ENCODE measurements at regions not wholly inside any gene's neighbourhood (a gene's known extent, or its start where the extent isn't known, plus 50 kb on each side); places are given as distances from the start of the nearest gene placed in this dataset.

GRCh38 chr4:174156239-174156826, 127.1 kb downstream of the FBXO8 start:
- no peak overlapping the region for H3K4me3 ChIP-seq (ENCODE audit: insufficient read depth, low read length)
- H3K79me2 ChIP-seq (ENCODE audit: insufficient read depth, low read length), result no peaks in the 10 kb centered on the region
- H3K4me2 ChIP-seq (ENCODE audit: insufficient read depth, low read length), result peak overlapping the region; percentile 37
- no peak overlapping the region for H2AFZ ChIP-seq (ENCODE audit: low read length)
- no peaks in the 10 kb centered on the region for H3K9me3 ChIP-seq (ENCODE audit: low read depth, low read length)
- H3K36me3 ChIP-seq (ENCODE audit: insufficient read depth, low read length), result no peaks in the 10 kb centered on the region
- H3K27me3 ChIP-seq (ENCODE audit: insufficient read depth, low read length), result peaks cover 2% of the 10 kb centered on the region
- H4K20me1 ChIP-seq (ENCODE audit: insufficient read depth, low read length), result no peaks in the 10 kb centered on the region
- no peak for DNase-seq (ENCODE audit: insufficient read length, low spot score, missing footprints)
- peak; percentile 61 for TF ChIP-seq CTCF (IDR thresholded peaks at IDR 0.05; ENCODE audit: extremely low read depth, low read depth, low read length)
- no peak overlapping the region for H3K27ac ChIP-seq (ENCODE audit: low read depth, low read length)
- no peaks in the 10 kb centered on the region for H3K4me1 ChIP-seq (ENCODE audit: insufficient read depth, low read length)

- Histone ChIP-seq H3K36me3 (ENCODE audit: insufficient read depth, low read length) (no peaks in the 10 kb centered on the region), H3K27ac (ENCODE audit: low read depth, low read length) (no peak overlapping the region), H2AFZ (ENCODE audit: low read length) (peak overlapping the region; percentile 84), H3K4me3 (ENCODE audit: insufficient read depth, low read length) (peak overlapping the region; percentile 71), H3K79me2 (ENCODE audit: insufficient read depth, low read length) (no peaks in the 10 kb centered on the region), H3K4me2 (ENCODE audit: insufficient read depth, low read length) (peak overlapping the region; percentile 89), H3K9me3 (ENCODE audit: low read depth, low read length) (no peaks in the 10 kb centered on the region), H4K20me1 (ENCODE audit: insufficient read depth, low read length) (no peaks in the 10 kb centered on the region), H3K4me1 (ENCODE audit: insufficient read depth, low read length) (no peaks in the 10 kb centered on the region), H3K27me3 (ENCODE audit: insufficient read depth, low read length) (peaks cover 2% of the 10 kb centered on the region)
- TF ChIP-seq CTCF (IDR thresholded peaks at IDR 0.05; ENCODE audit: extremely low read depth, low read depth, low read length), result no peak
- no peak for DNase-seq (ENCODE audit: insufficient read length, low spot score, missing footprints)
These were observed 129.1 kb downstream of the FBXO8 start for GRCh38 chr4:174154215-174154854.

GRCh38 chr4:174152717-174153466, 130.6 kb downstream of the FBXO8 start:
- Histone ChIP-seq H3K36me3 (ENCODE audit: insufficient read depth, low read length) (no peaks in the 10 kb centered on the region), H2AFZ (ENCODE audit: low read length) (no peak overlapping the region)

More at GRCh38 chr4:174152717-174153466, 130.6 kb downstream of the FBXO8 start:
- H3K4me3 ChIP-seq (ENCODE audit: insufficient read depth, low read length), result no peak overlapping the region
- no peaks in the 10 kb centered on the region for H3K27me3 ChIP-seq (ENCODE audit: insufficient read depth, low read length)
- no peak overlapping the region for H3K4me2 ChIP-seq (ENCODE audit: insufficient read depth, low read length)
- H3K79me2 ChIP-seq (ENCODE audit: insufficient read depth, low read length), result no peaks in the 10 kb centered on the region
- H3K4me1 ChIP-seq (ENCODE audit: insufficient read depth, low read length), result no peaks in the 10 kb centered on the region
- no peak for TF ChIP-seq CTCF (IDR thresholded peaks at IDR 0.05; ENCODE audit: extremely low read depth, low read depth, low read length)
- no peaks in the 10 kb centered on the region for H4K20me1 ChIP-seq (ENCODE audit: insufficient read depth, low read length)
- H3K9me3 ChIP-seq (ENCODE audit: low read depth, low read length), result no peaks in the 10 kb centered on the region
- DNase-seq (ENCODE audit: insufficient read length, low spot score, missing footprints), result no peak
- no peak overlapping the region for H3K27ac ChIP-seq (ENCODE audit: low read depth, low read length)
